ENCODE measurements at regions not wholly inside any gene's neighbourhood (a gene's known extent, or its start where the extent isn't known, plus 50 kb on each side); places are given as distances from the start of the nearest gene placed in this dataset.

GRCh38 chr2:57760381-57760801 lies 286.2 kb upstream of the VRK2 start:
- TF ChIP-seq CTCF (IDR thresholded peaks at IDR 0.05; ENCODE audit: extremely low read depth in 1 of 2, insufficient read depth in 1 of 2, low read depth in 1 of 2, low read length in 2 of 2), result no peak
- no peak for TF ChIP-seq POLR2A (IDR thresholded peaks at IDR 0.05; ENCODE audit: low read depth, low read length)
- TF ChIP-seq EZH2 (IDR thresholded peaks at IDR 0.05; ENCODE audit: borderline replicate concordance, low read depth, low read length, severe bottlenecking), result peak; percentile 38
- no peak for TF ChIP-seq MAX (IDR thresholded peaks at IDR 0.05; ENCODE audit: insufficient read depth, insufficient read length)
- no peak for TF ChIP-seq FOS (IDR thresholded peaks at IDR 0.05; ENCODE audit: borderline replicate concordance, insufficient read depth, low read length)
- no peak for TF ChIP-seq JUN (IDR thresholded peaks at IDR 0.05; ENCODE audit: borderline replicate concordance, insufficient read depth, insufficient read length, low read depth)
- TF ChIP-seq POLR2AphosphoS5 (IDR thresholded peaks at IDR 0.05; ENCODE audit: insufficient read depth, low read depth, low read length), result no peak

All from endothelial cell of umbilical vein (primary cell).